Activated T-cell treated with anti-CD3 and anti-CD28 coated beads for 48 hours (primary cell): ENCODE measurements at regions not wholly inside any gene's neighbourhood (a gene's known extent, or its start where the extent isn't known, plus 50 kb on each side); places are given as distances from the start of the nearest gene placed in this dataset.
"Not testable (repeated sequence)": the region's sequence is repeated elsewhere in the genome, so short reads cannot be mapped to it uniquely, and the experiment has no call there.

Experiments used
- DNase-seq: peaks from one replicate; pipeline ENCODE4 v3.0.0-alpha.2; 2020; ENCODE audit warnings: low read depth

DNA sequence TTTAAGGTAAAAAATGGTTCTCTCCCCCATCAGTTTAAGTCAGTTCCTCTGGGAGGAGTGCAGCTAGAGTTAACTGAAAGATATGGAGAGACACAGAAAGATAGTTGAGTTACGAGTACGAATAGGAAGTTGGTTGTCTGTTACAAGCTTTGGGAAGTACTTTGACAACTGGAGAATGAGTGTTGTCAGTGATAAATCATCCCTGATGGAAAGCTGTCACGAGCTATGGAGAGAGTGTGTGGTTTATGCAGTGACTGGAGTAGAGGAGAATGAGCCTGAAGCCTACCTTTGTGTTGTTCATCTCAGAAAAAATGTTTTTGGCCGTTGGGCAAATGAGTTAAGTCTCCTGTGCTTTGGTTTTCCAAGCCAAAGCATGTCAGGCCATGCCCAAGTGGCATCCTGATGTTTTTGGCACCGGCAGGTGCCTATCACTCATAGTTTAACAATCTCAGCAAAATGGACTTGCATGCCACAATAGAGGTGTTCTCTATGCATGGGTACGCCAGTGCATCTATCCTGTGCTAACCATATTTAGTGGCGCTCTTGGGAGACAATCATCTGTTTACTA, 350.2 kb downstream of the IRS2 start:
- DNase-seq: no peak

DNA sequence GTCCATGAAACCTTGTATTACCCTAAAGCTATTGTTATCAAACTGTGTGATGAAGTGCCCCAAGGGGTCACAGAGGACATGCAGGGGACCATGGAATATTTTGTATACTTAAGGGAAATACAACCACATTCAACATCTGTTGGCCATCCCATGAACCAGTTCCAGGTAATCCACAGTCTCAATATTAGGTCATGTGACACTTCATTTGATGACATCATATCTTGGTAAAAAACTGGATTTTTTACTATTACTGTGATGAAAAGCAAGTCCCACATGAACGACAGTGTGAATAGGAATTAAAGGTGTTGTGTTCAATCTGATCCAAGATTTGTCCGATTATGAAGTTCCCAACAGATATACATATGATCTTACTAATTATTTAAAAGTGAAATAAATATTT, 355.2 kb downstream of the IRS2 start:
- no peak for DNase-seq

DNA sequence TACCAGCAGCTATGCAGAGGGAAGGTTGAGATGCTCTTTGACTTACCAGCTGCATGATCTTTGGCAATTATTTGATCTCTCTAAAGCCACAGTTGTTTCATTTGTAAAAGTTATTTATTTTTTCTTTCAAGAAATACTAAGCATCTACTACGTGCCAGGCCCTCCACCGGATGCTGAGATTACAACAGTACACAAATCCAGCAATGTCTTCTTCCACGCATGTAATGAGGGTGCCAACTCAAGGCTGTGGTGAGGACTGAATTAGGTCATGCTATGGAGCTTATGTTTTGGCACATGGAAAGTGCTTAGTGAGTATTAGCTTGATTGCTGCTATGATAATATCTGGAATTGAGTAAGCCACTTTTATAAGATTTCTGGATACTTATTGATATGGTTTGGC, 358.2 kb downstream of the IRS2 start:
- DNase-seq: no peak

DNA sequence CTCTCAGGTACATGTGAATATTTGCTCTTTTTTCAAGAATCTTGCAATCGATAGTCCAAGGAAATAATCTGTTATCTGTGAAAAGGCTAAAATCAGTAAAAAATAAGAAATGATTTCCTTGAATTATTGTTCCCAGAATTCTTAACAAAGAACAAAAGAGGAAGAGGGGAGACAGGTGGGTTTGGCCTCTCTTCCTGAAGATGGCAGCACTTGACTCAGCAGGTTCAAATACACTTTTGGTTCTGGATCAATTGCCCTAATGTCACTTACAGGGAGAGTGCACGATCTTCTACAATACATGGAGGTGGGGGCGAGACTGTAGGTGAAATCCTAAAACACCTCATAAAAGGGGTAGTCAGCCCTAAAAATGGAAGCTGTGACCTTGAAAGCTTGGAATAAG, 358.7 kb downstream of the IRS2 start:
- no peak for DNase-seq

DNA sequence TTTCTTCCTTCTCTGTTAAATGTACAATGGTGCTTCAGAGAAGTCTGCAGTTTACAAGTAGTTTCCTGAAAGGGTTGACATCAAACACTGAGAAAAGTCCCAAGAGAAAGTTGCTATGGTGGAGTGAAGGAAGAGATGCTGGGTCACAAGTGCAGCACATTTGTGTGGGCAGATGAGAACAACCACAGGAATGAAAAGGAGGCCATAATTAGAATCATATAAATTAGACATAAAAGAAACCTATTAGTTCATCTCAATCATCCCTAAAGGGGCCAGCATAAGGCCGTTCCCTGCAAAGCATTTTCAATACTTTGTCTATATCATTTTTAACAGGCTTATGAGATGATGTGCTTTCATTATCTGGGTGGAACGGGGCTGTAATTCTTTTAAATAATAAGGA, 359.2 kb downstream of the IRS2 start:
- DNase-seq: no peak

DNA sequence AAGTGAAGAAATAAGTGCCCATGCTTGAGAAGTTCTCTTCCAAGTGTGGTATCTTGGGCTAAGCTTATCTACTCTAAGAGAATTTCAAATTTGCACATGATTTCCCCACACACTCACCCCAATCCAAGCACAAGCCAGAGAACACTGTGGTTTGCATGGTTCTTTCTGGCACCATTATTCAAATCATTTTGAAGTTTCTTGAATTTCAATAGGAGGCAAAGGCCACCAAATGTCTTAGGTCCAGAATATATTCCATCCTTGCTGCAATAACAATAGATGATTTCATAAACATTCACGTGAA, 359.7 kb downstream of the IRS2 start:
- no peak for DNase-seq

DNA sequence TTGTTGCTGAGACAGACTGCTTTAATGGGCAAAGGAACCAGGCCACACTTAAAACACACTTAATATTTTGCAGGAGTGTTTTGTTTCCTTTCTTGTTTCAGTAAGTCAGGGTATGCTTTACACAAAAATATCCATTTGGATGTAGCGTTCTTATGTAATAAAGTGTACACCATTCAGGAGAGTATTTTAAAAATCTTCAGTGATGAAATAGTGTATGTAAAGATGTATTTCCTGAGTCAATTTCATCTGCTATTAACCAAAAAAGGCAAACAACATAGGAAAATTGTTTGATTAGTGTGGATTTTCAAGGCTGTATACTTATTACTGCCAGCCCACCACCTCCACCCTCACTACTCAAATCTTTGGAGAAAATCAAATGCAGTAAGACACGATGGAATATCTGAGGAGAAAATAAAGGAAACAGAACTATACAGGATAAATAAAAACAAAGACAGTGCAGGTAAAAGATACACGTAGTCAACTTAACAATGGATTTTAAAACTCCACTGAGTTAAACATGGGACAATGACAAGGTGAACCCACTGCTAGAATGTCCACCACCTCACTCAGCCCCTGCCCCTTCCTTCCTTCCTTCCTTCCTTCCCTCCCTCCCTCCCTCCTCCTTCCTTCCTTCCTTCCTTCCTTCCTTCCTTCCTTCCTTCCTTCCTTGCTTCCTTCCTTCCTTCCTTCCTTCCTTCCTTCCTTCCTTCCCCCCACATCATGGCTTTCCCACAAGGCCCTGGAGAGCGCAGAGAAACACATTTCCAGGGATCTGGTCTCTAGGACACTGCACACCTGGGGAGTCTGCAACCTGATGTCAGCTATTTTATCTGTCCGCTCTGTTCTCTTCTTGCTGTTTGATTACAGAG, 360.3 kb downstream of the IRS2 start:
- no peak for DNase-seq

DNA sequence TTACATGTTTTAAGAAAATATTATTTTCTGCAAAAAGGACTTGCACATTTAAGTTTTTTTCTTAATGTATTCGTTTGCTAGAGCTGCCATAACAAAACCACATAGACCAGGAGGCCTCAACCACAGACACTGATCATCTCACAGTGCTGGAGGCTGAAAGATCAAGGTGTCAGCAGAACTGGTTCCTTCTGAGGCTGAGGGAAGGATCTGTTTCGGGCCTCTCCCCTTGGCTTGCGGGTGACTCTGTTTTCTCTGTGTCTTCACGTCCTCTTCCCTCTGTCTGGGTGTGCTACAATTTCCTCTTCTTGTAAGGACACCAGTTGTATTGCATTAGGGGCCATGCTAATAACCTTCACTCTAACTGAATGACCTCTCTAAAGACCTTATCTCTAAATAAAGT, 364.2 kb downstream of the IRS2 start:
- no peak for DNase-seq

DNA sequence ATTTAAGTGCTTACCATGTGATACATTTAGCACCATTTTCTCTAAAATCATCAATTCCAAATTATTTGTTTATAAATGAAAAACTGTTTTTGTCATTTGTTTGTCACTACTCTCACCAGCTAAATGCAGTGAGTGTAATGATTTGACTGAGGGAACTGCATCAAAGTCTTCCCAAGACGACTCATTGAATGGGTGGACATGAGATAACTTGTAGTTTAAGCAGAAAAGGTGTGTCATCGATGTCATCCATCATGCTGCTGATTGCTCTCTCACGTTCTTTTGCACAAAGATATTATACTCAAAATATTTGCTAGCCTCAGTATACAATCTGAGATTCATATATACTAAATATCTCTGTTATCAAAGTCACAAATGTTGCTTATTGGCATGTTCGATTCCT, 366.5 kb downstream of the IRS2 start:
- no peak for DNase-seq

DNA sequence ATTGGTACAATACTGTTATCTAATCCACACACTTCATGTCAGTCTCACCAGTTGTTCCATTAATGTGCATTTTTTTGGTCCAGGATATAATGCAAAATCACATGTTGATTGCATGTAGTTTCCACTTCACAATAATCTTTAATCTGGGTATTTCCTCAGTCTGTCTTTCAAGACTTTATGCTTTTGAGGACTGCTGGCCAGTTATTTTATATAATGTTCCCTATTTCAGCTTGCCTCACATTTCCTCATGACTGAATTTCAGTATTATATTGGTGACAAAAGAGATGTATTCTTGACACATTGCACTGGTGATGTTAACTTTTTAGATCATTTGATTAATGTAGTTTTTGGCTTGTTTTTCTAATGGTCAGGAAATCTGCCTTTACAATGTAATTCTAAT, 368.3 kb downstream of the IRS2 start:
- no peak for DNase-seq

DNA sequence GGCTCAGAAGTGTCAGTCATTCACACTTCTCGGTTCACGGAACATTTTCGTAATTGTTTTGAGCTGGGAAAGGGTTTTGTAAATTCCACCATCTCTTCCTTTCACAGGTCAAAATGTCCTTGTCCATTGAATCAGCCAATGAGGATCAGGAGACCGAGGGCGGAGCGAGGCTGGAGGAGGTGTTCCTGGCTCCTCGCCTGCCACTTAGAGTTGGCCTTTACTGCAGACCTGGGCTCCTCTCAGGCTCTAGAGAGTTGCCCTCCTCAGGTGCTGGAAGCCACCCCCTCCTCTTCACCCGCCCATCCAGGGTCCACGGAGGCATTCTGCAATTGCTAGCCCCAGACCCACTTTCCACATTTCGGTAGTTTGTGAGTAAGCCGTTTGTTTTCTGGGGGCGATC, 370.4 kb downstream of the IRS2 start:
- DNase-seq: no peak

DNA sequence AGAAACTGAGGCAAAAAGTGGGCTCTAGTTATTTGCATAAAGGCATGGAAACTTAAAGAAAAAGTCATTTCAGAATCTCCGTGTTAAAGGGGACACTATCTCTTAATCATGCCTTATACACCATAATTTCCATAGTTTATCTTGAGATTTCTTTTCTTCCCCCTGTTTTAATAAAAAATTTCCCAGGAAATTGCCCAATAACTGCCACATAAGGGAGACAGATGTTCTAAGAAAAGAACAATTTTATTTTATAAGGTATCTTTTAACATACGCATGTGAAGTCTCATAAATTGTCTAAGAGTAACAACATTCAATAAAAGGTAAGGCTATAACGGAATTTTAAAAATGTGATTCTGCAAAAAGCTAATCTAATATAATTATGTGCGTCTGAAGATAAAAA, 371.3 kb downstream of the IRS2 start:
- no peak for DNase-seq

DNA sequence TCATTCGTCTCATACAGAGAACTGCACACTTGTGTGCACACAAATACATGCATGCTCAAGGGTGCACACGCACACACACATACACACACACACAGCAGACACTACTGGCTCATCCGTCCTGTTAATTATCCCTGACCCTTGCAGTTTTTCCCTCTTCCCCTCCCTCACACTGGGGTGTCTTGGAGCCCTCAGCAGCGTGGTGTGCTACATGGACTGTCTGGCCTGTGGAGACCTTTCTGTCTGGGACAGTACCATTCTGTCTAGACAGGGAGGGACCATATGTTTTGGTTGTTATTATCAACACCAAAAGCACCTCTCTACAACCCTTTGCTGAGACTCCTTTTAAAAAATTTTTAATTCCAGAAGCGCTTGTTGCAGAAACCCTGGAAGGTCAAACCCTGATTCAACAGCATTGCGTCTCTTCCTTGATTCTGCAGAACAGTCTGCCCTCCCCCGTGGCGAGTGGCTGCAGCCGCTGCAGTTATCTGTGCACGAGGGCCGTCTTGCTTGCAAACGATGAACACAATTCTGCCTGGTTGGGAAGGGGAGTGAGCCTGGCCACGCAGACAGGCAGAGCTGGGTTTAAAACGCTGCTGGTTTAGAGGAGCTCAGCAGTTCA, 374.0 kb downstream of the IRS2 start:
- DNase-seq: no peak

DNA sequence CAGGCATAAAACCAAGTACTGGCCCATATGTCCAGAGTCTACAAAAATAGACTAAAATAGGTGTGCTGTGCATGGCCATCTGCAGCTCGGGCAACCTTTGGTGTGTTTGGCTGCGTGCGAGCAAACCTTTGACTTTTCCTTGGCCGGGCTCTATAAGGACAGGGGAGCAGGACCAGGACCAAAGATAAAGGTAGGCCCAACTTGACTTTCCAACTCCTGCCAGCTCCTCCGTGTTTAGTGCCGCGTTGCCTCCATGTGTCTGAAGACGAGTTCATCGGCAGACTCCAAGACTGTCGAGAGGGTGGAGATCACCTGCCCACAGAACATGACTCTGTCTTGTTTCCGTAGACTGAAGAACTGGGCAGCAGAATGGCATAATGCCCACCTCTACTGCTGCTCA, 375.5 kb downstream of the IRS2 start:
- DNase-seq: no peak

DNA sequence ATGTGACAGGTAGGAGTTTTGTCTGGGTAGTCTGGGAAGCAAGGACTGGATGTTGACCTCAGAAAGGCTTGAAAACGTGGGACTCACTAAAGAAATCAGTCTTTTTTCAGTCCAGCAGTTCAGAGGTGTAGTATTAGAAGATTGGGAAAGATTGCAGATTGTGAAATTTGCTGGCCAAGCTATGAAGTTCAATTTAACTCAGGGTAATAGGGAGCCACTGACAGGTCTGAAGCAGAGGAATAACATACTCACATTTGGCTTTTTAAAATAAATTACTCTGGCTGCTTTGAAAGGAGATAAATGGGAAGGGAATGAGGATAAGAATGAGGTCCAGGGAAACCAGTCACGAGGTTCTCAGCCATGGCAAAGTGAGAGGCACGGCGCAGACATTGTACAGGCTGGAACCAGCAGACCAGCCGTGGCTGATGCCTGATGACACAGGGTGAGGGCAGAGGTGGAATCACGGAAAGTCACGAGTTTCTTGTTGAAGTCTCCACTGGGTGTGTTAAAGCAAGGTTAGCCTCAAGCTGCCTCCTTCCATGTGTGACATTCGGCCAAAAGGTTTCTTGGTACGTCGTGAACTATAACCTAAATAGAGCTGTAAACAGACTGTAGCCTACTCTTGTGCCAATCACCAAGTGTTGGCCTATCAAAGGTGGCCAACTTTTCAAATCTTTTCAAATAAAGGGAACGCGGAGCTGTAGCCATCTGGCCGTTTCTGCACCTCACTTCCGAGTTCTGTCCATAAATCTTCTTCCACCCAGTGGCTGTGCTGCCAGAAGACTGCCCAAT, 377.6 kb downstream of the IRS2 start:
- no peak for DNase-seq

DNA sequence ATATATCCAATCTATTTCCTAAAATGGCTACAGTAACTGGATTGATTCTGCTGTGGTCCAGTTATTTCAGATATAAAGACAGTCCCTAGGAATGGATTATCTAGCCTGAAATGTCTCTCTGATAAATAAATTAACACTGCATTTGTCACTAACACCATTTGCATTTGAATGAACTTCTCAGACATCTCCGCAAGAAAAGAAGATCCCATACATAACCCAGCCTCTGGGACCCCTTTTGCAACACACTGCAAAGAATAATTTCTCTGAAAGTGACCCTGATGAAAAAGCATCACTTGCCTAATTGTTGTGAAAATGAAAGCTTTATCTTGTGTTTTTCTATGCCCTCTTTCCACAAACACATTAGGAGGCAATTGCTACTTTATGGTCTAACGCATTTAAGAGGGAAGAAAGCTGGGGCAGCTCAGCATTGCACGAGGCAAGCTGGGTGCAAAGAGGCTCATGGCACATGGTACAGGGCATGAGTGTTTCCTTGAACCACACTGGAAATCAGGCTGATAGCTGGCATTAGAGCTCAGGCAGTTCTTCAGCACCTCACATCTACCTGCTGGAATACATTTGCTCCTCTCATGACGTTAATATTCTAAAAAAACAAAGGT, 379.9 kb downstream of the IRS2 start:
- no peak for DNase-seq

DNA sequence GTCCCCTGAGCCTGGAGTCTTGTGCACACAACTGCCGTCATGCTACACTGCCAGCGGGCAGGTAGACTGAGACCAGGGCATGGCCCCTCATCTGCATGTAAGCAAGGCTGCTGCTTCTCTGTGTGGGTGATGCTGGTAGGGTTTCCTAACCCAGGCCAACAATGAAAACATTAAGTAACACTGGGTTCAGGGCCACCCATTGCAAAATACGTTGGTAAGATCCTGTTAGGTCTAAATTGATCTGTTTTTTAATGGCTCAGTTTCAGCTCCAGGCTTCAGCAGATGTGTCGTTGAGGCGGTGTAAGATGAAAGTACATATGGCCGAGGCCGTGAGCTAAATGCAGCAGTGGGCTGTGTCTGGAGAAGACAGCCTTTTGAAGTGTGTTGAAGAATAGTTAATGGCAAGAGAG, 383.4 kb downstream of the IRS2 start:
- no peak for DNase-seq

DNA sequence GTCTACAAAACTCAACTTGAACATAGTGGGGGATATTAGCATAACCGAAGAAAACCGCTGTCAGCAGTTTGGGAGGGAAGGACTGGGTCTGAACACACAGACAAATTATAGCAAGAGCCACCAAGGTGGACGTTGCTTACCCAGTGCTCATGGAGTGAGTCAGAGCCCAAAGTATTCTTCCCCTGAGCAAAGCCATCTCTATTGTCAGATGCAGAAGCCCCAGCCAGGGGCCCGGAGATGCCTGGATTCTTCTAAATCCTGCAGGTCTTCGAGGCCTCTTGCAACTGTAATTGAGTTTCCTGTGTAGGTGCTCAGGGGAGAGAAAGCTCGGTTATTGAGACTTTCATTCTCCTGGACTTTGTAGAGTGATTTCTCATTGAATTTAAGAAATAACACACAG, 384.5 kb downstream of the IRS2 start:
- DNase-seq: no peak

DNA sequence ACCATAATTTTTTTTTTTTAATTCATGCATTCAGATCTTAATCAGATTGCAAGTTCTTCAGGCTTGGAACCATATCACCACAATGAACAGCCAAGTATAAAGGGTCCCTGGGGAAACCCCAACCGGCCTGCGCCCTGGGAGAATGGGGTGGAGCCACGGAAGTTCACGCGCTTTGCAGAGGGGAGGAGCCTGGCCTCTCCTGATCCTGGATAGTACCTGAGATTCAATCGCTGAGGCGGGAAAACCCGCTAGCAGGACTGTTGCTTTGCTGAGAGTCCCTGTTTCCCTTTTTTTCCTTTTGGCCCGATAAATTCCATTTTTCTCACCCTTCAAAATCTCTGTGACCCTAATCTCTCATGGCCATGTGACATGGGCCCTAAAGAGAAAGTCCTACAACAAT, 385.1 kb downstream of the IRS2 start:
- no peak for DNase-seq

DNA sequence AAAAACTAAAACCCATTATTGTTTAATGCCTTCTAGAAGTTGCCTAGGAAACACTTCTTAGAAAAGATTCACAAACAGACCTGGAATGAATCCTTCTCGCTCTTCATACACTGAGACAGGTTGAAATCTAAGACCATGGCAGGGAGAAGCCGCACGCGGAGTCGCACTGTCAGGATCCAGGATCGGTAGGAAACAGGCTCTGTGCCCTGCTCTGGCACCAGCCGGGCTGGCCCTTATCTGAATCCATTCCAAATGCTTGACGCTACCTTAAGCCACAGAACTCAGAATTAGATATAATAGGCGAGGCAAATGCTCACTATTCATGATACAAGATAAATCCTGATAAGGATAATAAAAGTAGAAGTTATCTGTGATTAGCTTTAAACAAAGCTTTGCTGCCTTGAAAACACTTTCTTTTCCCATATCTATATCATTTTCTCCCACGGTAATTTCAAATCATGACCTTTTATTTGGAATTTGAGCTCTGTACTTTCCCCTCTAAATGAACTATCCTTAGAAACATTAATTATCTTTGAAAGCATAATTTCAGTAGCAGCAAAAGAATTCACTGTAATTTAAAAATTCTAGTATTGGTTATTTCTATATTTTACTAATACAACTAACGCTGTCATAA, 385.6 kb downstream of the IRS2 start:
- no peak for DNase-seq

DNA sequence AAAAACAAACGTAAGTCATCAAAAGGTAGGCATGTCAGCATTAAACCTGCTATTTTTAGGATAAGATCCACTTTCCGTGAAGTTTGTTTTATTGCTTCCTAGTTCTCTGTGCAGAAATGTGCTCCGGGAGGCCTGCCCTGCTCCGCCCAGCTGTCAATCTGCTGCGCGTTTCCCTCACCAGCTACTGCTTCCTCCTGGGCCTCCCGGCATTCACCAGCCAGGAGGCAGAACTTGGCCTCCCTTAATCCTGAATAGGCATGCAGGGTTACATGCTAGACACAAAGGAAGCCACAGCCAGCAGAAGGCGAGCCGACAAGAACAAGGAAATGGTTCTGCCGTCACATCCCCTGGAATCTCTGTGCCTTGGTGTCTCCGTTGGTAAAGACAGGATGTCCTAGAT, 386.2 kb downstream of the IRS2 start:
- no peak for DNase-seq

DNA sequence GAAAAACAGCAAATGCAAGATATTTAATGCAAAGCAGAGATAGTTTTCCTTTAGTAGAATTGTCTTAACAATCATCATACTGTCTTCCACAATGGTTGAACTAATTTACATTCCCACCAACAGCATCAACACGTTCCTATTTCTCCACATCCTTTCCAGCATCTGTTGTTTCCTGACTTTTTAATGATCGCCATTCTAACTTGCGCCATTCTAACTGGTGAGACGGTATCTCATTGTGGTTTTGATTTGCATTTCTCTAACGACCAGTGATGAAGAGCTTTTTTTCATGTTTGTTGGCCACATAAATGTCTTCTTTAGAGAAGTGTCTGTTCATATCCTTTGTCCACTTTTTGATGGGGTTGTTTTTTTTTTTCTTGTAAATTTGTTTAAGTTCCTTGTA, 388.3 kb downstream of the IRS2 start:
- not testable (repeated sequence) for DNase-seq
